HG03066 (cell line): ENCODE measurements at regions not wholly inside any gene's neighbourhood (a gene's known extent, or its start where the extent isn't known, plus 50 kb on each side); places are given as distances from the start of the nearest gene placed in this dataset.

Experiments
- ATAC-seq: cut with Tn5 transposase; IDR thresholded peaks from one replicate; pipeline ENCODE4 v1.9.1; 2021; ENCODE audit warnings: low read depth; ENCODE audit not compliant: unreplicated experiment

- no peak for ATAC-seq
These were observed 825.9 kb upstream of the POU3F3 start for GRCh38 chr2:104028061-104028460.

DNA sequence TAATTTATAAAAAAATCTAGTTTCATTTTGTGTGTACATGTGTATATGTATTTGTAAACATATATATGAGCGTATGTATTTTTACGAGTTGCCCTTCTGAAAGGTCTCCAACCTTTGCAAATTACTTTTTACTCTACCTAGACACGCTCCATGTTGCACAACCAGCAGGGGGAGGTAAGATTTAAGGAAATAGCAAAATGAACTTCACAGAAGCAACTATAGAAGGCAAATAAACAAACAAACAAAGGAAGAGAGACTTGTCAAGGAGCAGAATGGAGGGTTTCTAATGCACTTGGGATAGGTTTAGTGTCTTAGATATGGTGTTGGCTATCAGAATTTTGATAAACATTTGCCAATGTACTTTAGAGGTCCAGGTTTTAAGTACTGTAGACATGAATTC lies 820.5 kb upstream of the POU3F3 start:
- no peak for ATAC-seq

- ATAC-seq: no peak
These were observed 813.1 kb upstream of the POU3F3 start for GRCh38 chr2:104040771-104041170.

- no peak for ATAC-seq
These were observed 812.6 kb upstream of the POU3F3 start for GRCh38 chr2:104041351-104041750.

DNA sequence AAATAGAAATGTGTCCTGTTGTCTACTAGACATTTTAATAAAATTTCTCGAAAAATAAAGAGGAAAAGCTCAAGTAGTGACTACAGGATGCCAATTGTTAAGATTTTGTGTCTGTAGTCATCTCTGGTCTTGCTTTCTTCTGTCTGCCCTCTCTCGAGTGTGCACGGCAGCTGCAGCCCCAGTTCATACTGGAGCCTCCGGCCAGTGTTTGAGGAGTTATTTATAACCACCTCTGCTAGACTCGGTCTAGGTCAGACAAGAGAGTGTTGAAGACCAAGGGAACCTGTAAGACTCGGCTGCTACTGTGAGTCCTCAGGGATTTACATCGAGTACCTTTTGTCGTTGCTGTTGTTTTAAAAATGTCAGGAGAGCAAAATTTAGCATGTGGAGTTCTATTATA lies 810.1 kb upstream of the POU3F3 start:
- no peak for ATAC-seq

- no peak for ATAC-seq
These were observed 808.8 kb upstream of the POU3F3 start for GRCh38 chr2:104045071-104045470.

DNA sequence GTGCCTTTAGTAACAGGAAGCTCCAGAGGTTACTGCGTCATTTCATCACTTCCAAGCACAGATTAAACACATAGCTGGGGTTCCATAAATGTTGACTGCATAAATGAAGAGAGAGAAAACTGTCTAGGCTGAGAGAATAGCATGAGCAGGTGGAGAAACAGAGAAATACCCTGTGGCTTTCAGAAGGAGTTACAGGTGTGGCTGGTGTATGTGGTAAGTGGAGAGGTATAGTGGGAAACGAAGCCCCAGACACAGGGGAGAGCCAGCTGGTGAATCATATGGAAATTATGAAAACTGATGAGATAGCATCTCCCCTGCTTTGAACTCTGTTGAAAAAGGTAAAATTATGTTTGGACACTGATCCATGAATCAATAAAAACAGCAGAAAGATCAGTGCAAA lies 807.4 kb upstream of the POU3F3 start:
- no peak for ATAC-seq

DNA sequence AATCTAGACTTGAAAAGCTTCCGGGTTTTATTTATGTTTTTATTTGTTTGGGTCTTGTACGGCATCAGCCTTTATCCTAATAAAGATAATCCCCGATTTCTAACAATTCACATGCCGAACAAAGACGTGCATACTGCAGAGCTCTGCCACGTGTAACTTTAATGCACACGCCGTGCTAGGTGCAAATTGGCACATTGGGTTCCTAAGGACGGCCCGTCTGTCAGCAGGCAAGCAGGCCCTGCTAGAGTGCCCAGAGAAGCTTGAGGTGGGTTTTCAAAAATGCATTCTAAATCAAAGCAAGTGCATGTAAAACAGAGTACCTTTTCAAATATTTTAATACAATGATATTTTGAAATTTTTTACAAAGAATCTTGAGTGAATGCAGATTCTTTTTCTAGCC lies 806.4 kb upstream of the POU3F3 start:
- ATAC-seq: no peak

- no peak for ATAC-seq
These were observed 804.5 kb upstream of the POU3F3 start for GRCh38 chr2:104049438-104049837.

- ATAC-seq: no peak
These were observed 803.9 kb upstream of the POU3F3 start for GRCh38 chr2:104049981-104050380.

- ATAC-seq: no peak
These were observed 803.2 kb upstream of the POU3F3 start for GRCh38 chr2:104050656-104051242.

DNA sequence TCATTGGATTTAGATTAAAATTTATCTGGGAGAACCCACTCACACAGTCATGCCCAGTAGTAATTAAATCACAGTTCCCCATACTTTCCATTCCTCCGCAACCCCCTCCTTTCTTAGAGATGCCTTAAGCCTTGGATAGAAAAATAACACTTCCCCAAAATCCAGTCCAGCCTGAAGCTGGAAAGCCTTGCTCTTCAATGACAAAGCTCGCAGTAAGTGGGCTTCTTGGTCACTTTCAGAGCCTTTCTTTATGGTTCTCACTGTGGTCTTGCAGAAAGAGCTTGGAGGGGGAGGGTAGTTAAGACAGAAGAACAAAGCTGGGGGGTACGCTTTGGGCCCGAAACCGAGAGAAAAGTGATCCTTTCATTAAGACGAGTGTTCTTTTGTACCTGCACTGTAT lies 802.1 kb upstream of the POU3F3 start:
- ATAC-seq: no peak

- ATAC-seq: no peak
These were observed 801.6 kb upstream of the POU3F3 start for GRCh38 chr2:104052356-104052755.

DNA sequence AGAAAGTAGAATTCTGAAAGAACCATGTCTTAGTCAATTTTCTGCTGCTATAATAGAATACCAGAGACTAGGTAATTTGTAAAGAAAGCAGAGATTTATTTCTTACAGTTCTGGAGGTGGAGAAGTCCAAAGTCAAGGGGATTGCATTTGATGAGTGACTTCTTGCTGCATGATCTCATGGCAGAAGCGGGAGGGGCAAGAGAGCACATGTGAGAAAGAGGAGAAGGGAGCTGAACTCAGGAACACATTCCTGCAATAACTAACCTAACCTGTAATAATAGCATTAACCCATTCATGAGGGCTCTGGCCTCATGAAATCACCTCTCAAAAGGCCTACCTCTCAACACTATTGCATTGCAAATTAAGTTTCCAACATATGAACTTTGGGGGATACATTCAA lies 797.5 kb upstream of the POU3F3 start:
- no peak for ATAC-seq

DNA sequence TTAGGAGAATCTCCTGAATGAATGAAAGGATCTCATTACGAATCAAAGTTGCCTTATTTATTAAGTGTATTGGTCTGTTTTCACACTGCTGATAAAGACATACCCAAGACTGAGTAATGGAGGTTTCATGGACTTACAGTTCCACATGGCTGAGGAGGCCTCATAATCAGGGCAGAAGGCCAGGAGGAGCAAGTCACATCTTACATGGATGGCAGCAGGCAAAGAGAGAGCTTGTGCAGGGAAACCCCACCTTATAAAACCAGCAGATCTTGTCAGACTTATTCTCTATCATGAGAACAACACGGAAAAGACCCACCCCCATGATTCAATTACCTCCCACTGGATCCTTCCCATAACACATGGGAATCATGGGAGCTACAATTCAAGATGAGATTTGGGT lies 785.2 kb upstream of the POU3F3 start:
- no peak for ATAC-seq

DNA sequence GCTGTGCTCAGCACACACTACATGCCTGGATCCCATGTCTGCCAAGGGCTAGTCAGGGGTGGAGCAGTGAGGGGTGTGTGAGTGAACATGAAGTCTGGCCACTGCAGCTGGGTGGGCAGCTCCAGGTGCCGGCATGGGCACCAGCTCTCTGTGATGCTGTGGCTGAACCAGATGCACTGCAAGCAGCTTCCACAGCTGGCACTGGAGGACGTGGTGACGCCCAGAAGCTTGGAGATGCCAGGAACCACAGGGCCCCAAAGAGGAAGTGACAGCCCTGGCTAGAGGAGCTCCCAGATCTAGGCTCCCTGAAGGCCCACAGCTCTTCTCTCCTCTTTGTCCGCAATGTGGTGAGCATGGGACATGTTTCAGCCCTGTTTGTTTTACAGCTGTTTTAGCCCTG lies 776.3 kb upstream of the POU3F3 start:
- ATAC-seq: no peak

DNA sequence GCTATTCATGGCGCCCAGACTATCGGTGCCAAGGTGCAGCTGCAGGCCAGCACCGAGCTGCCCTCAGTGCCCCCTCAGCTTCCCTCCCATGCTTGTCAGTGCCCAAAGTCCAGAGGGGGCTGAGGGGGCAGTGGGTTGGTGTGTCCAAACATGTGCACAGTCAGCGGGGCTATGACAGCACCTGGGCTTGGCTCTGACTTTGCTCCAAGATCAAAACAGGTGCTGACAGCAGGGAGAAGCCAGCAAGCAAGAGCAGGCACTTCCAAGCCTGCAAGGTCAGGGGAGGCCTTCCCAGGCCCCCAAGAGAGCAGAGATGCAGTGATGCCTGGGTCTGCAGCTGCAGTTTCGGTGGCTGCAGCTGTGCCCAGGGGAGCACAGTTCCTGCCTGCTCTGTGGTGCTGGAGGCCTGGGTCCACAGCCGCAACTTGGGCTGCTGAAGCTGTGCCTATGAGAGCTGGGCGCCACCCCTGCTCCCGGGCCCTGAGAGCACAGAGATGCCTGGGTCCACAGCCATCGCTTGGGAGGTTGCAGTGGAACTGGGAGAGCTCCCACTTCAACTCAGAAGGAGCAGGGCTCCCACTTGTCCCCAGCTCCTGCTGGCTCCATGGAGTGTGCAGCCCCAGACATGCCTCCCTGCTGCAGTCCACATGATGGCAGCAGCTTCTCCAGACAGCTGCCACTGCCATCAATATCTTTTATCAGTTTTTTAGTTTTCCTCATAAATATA lies 775.3 kb upstream of the POU3F3 start:
- no peak for ATAC-seq

GRCh38 chr2:104088745-104089144 lies 765.2 kb upstream of the POU3F3 start:
- ATAC-seq: no peak

GRCh38 chr2:104090407-104090806 lies 763.5 kb upstream of the POU3F3 start:
- no peak for ATAC-seq

DNA sequence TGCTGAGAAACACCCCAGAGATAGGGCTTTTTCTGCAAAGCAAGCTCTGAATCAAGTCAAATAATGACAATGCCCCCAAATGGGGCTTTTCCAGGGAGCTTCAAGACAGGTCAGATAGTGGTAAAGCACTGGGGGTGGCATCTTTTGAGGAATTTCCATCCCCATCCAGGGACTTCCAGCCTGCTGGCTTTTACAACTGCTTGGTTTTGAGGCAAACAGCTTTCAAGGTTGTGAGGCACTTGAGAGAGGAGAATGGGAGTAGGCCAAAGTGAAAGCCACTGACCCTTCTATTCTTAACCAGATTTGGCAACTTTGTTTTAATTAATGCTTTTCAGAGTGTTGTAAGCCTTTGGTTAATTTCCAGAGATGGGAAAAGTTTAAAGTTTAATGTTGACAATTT lies 762.0 kb upstream of the POU3F3 start:
- ATAC-seq: no peak

GRCh38 chr2:104092886-104093285 lies 761.0 kb upstream of the POU3F3 start:
- no peak for ATAC-seq

GRCh38 chr2:104102615-104103014 lies 751.3 kb upstream of the POU3F3 start:
- ATAC-seq: no peak

DNA sequence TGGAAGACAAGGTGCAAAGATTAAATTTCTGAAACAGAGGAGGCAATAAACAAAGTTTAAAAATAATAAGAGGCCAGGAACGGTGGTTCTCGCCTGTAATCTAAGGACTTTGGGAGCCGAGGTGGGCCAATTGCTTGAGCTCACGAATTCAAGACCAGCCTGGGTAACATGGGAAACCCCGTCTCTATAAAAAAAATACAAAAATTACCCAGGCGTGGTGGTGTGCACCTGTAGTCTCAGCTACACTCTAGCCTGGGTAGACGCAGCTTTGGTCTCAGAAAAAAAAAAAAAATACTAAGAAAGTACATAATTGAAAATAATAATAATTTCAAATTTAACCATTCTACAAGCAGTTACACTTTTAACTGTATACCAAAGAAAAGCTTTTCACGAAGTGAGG lies 744.6 kb upstream of the POU3F3 start:
- no peak for ATAC-seq
